ENCODE measurements at regions not wholly inside any gene's neighbourhood (a gene's known extent, or its start where the extent isn't known, plus 50 kb on each side); places are given as distances from the start of the nearest gene placed in this dataset.

GRCh38 chr2:118171546-118171945 is 83.3 kb downstream of the INSIG2 start:
- no peak for TF ChIP-seq CTCF (IDR thresholded peaks at IDR 0.05; ENCODE audit: extremely low read depth, missing control alignments)
- DNase-seq (ENCODE audit: low spot score), result no peak

GRCh38 chr2:118169359-118170005 is 81.2 kb downstream of the INSIG2 start:
- no peak for TF ChIP-seq CTCF (IDR thresholded peaks at IDR 0.05; ENCODE audit: extremely low read depth, missing control alignments)
- no peak for DNase-seq (ENCODE audit: low spot score)

- no peak for TF ChIP-seq CTCF (IDR thresholded peaks at IDR 0.05; ENCODE audit: extremely low read depth, missing control alignments)
- DNase-seq (ENCODE audit: low spot score), result no peak
Observed at GRCh38 chr2:118168615-118169014, 80.3 kb downstream of the INSIG2 start.

GRCh38 chr2:118167026-118167425 is 78.8 kb downstream of the INSIG2 start:
- no peak for TF ChIP-seq CTCF (IDR thresholded peaks at IDR 0.05; ENCODE audit: extremely low read depth, missing control alignments)
- no peak for DNase-seq (ENCODE audit: low spot score)

- no peak for DNase-seq (ENCODE audit: low spot score)
- no peak for TF ChIP-seq CTCF (IDR thresholded peaks at IDR 0.05; ENCODE audit: extremely low read depth, missing control alignments)
Observed at GRCh38 chr2:118166242-118166641, 78.0 kb downstream of the INSIG2 start.

GRCh38 chr2:118165595-118165994 is 77.3 kb downstream of the INSIG2 start:
- no peak for DNase-seq (ENCODE audit: low spot score)
- TF ChIP-seq CTCF (IDR thresholded peaks at IDR 0.05; ENCODE audit: extremely low read depth, missing control alignments), result no peak
